ENCODE measurements at regions not wholly inside any gene's neighbourhood (a gene's known extent, or its start where the extent isn't known, plus 50 kb on each side); places are given as distances from the start of the nearest gene placed in this dataset.

DNA sequence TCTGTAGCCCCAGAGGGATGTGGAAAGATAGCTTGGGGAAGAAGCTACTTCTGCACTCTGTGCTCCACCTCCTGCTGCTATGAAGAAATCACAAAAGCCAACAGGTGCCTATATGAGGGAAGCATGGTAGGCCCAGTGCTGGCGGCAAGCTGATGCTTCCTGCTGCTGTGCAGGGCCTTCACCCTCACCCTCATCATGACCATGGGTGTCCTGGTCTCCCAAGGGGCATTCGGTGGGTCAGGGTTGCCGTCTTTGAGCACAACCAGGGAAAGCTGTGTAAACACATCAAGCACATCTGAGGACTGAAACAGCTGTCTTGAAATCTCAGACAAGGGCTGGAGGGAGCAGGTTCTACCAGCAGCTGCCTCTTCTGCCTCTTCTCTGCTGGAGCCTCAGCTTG lies 184.0 kb downstream of the FNDC1 start:
- TF ChIP-seq CTCF (IDR thresholded peaks at IDR 0.05; ENCODE audit: insufficient read depth, low read length, poor library complexity, severe bottlenecking) (no peak), EZH2phosphoT487 (conservative IDR thresholded peaks at IDR 0.05; ENCODE audit: low read length) (no peak)
- no peaks in the 10 kb centered on the region for H3K9me3 ChIP-seq (ENCODE audit: insufficient read depth, low read length)

DNA sequence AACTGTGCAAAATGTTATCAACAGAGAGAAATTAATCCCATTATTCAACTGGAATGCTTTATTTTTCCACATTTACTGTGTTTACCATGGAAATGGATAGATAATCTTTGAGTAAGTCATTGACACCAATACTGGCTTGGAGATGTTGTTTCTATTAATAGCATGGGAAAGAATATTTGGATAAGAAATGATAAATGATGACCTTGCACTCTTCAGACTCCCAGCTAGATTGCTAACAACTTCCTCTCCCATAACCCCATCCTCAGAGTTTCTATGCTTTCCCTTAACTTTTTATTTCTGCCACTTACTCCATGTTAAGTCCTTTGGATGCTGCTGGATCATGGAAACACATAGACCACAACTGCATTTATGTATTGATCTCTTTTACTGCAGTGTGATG lies 182.5 kb downstream of the FNDC1 start:
- Histone ChIP-seq H4K20me1 (ENCODE audit: low read depth, low read length) (no peaks in the 10 kb centered on the region), H3K9me3 (ENCODE audit: insufficient read depth, low read length) (no peaks in the 10 kb centered on the region), H3K36me3 (ENCODE audit: low read length) (no peaks in the 10 kb centered on the region), H3K9me2 (replicated peaks; ENCODE audit: insufficient read depth, low read length) (no peaks in the 10 kb centered on the region), H3F3A (ENCODE audit: insufficient read depth) (no peaks in the 10 kb centered on the region), H2AFZ (ENCODE audit: low read depth, low read length, severe bottlenecking) (no peak overlapping the region), H3K27me3 (ENCODE audit: low read length) (no peaks in the 10 kb centered on the region), H3K79me2 (ENCODE audit: insufficient read depth, low read length) (no peaks in the 10 kb centered on the region), H3K4me2 (ENCODE audit: low read depth, low read length, poor library complexity, severe bottlenecking) (no peak overlapping the region), H3K4me3 (ENCODE audit: insufficient read depth, low read length, poor library complexity, severe bottlenecking) (no peak overlapping the region), H3K9ac (ENCODE audit: low read length) (no peak overlapping the region), H3K27ac (ENCODE audit: low read depth, low read length) (no peak overlapping the region)
- TF ChIP-seq CTCF (IDR thresholded peaks at IDR 0.05; ENCODE audit: insufficient read depth, low read length, poor library complexity, severe bottlenecking) = no peak
- TF ChIP-seq EZH2phosphoT487 (conservative IDR thresholded peaks at IDR 0.05; ENCODE audit: low read length) = no peak

More for the DNA sequence above, 184.0 kb downstream of the FNDC1 start:
- Histone ChIP-seq H3K9me2 (replicated peaks; ENCODE audit: insufficient read depth, low read length) (no peaks in the 10 kb centered on the region), H3K79me2 (ENCODE audit: insufficient read depth, low read length) (no peaks in the 10 kb centered on the region), H3K27me3 (ENCODE audit: low read length) (no peaks in the 10 kb centered on the region), H2AFZ (ENCODE audit: low read depth, low read length, severe bottlenecking) (no peak overlapping the region), H3K36me3 (ENCODE audit: low read length) (no peaks in the 10 kb centered on the region), H4K20me1 (ENCODE audit: low read depth, low read length) (no peaks in the 10 kb centered on the region), H3K4me3 (ENCODE audit: insufficient read depth, low read length, poor library complexity, severe bottlenecking) (no peak overlapping the region), H3K9ac (ENCODE audit: low read length) (no peak overlapping the region), H3F3A (ENCODE audit: insufficient read depth) (no peaks in the 10 kb centered on the region), H3K4me2 (ENCODE audit: low read depth, low read length, poor library complexity, severe bottlenecking) (no peak overlapping the region), H3K27ac (ENCODE audit: low read depth, low read length) (no peak overlapping the region)

GRCh38 chr6:159349915-159350314 lies 180.7 kb downstream of the FNDC1 start:
- Histone ChIP-seq H3K27ac (ENCODE audit: low read depth, low read length) (no peak overlapping the region), H3K9ac (ENCODE audit: low read length) (no peak overlapping the region), H3K9me2 (replicated peaks; ENCODE audit: insufficient read depth, low read length) (no peaks in the 10 kb centered on the region), H3K4me2 (ENCODE audit: low read depth, low read length, poor library complexity, severe bottlenecking) (no peak overlapping the region), H3K9me3 (ENCODE audit: insufficient read depth, low read length) (no peaks in the 10 kb centered on the region), H4K20me1 (ENCODE audit: low read depth, low read length) (no peaks in the 10 kb centered on the region), H3K27me3 (ENCODE audit: low read length) (no peaks in the 10 kb centered on the region), H3K79me2 (ENCODE audit: insufficient read depth, low read length) (no peaks in the 10 kb centered on the region), H2AFZ (ENCODE audit: low read depth, low read length, severe bottlenecking) (no peak overlapping the region), H3K36me3 (ENCODE audit: low read length) (no peaks in the 10 kb centered on the region), H3F3A (ENCODE audit: insufficient read depth) (no peaks in the 10 kb centered on the region), H3K4me3 (ENCODE audit: insufficient read depth, low read length, poor library complexity, severe bottlenecking) (no peak overlapping the region)
- no peak for TF ChIP-seq CTCF (IDR thresholded peaks at IDR 0.05; ENCODE audit: insufficient read depth, low read length, poor library complexity, severe bottlenecking)
- TF ChIP-seq EZH2phosphoT487 (conservative IDR thresholded peaks at IDR 0.05; ENCODE audit: low read length) = no peak

Measured in SU-DHL-6 (cell line).